PFSK-1 (cell line): ENCODE measurements at regions not wholly inside any gene's neighbourhood (a gene's known extent, or its start where the extent isn't known, plus 50 kb on each side); places are given as distances from the start of the nearest gene placed in this dataset.

ENCODE experiments used
- FOXP2 ChIP-seq: optimal IDR thresholded peaks from 2 replicates; pipeline ENCODE3; 2011; ENCODE audit warnings: borderline replicate concordance, control low read depth, inconsistent platforms; ENCODE audit not compliant: insufficient read depth; ENCODE audit errors: extremely low read length, extremely low read depth
- POLR2AphosphoS5 ChIP-seq: IDR thresholded peaks from 2 replicates; pipeline ENCODE4 v1.6.1; 2012; ENCODE audit warnings: low read depth, mild to moderate bottlenecking, control low read depth, low read length, moderate library complexity
- REST ChIP-seq, 2 experiments: IDR thresholded peaks; 2 replicates each; pipeline versions ENCODE4 v1.6.1 to v1.8.0; 2011 to 2012; ENCODE audit warnings: low read depth in 2 of 2, low read length in 2 of 2, control low read depth in 1 of 2, inconsistent platforms in 1 of 2, mild to moderate bottlenecking in 1 of 2, moderate library complexity in 1 of 2; ENCODE audit not compliant: insufficient read depth in 1 of 2
- SIN3A ChIP-seq: IDR thresholded peaks from 2 replicates; pipeline ENCODE4 v1.6.1; 2012; ENCODE audit warnings: mild to moderate bottlenecking, low read length, moderate library complexity, borderline replicate concordance; ENCODE audit not compliant: insufficient read depth
- TAF1 ChIP-seq: IDR thresholded peaks from 2 replicates; pipeline ENCODE4 v1.6.1; 2012; ENCODE audit warnings: low read length, control low read depth, borderline replicate concordance; ENCODE audit not compliant: insufficient read depth

- no peak for TF ChIP-seq SIN3A
- no peak for TF ChIP-seq POLR2AphosphoS5
- no peak for TF ChIP-seq TAF1
- TF ChIP-seq REST (IDR thresholded peaks at IDR 0.05; ENCODE audit: insufficient read depth in 1 of 2, low read depth in 2 of 2, low read length in 2 of 2): no peak
- TF ChIP-seq FOXP2: no peak
Observed at GRCh38 chr4:79772510-79772909, 300.5 kb downstream of the ANTXR2 start.
